ENCODE measurements at regions not wholly inside any gene's neighbourhood (a gene's known extent, or its start where the extent isn't known, plus 50 kb on each side); places are given as distances from the start of the nearest gene placed in this dataset.

DNA sequence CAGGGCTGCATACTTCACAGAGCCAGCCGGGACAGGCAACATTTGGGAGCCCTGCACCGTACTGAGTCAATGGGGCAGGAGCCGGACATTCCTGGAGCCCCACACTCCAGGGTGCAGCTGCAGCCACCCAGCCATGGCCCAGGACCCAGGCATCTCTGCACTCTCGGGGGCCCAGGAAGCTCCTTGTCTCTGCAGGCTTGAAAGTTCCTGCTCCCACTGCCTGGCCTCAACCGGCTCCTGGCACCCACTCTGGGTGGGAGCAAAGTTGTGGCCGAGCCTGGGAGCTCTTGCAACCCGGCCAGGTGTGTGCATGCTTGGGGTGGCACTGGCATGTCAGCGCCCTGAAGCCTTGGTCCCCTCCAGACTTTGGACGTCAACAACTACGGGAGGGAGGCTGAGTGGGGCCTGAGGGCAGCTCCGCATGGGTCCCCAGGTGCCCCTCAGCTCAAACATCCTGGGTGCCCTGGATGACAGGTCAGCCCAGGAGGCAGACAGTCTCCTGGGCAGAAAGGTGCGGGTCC, 833.5 kb upstream of the CADM2 start:
- H3K36me3 Mint-ChIP-seq (ENCODE audit: insufficient read depth in 1 of 3, low read depth in 3 of 3): peaks cover 0 to 2% (median 0%) of the 10 kb centered on the region in 3 experiments; a peak in 1 of 7 replicates
- H3K27ac Mint-ChIP-seq: no peak overlapping the region
- no peaks in the 10 kb centered on the region for H3K79me1 ChIP-seq (ENCODE audit: insufficient read depth, low read depth, low read length, poor library complexity, severe bottlenecking)
- TF ChIP-seq, protein P1, sequence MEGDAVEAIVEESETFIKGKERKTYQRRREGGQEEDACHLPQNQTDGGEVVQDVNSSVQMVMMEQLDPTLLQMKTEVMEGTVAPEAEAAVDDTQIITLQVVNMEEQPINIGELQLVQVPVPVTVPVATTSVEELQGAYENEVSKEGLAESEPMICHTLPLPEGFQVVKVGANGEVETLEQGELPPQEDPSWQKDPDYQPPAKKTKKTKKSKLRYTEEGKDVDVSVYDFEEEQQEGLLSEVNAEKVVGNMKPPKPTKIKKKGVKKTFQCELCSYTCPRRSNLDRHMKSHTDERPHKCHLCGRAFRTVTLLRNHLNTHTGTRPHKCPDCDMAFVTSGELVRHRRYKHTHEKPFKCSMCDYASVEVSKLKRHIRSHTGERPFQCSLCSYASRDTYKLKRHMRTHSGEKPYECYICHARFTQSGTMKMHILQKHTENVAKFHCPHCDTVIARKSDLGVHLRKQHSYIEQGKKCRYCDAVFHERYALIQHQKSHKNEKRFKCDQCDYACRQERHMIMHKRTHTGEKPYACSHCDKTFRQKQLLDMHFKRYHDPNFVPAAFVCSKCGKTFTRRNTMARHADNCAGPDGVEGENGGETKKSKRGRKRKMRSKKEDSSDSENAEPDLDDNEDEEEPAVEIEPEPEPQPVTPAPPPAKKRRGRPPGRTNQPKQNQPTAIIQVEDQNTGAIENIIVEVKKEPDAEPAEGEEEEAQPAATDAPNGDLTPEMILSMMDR (conservative IDR thresholded peaks at IDR 0.05): no peak
- no peak overlapping the region for H4K91ac ChIP-seq (ENCODE audit: insufficient read length, low read depth, low read length)
- no peaks in the 10 kb centered on the region for H3K23me2 ChIP-seq (ENCODE audit: insufficient read length, low read depth, low read length, poor library complexity, severe bottlenecking)
- no peak overlapping the region for H3K56ac ChIP-seq (ENCODE audit: insufficient read length, low read depth, low read length)
- H3K9ac ChIP-seq (ENCODE audit: extremely low read depth, insufficient read length, low read length): no peak overlapping the region
- no peak overlapping the region for H2BK15ac ChIP-seq (ENCODE audit: low read depth, low read length)
- H3K4ac ChIP-seq (ENCODE audit: low read depth, low read length): no peak overlapping the region
- H3K9me3 ChIP-seq (ENCODE audit: control insufficient read depth, low read depth, low read length): no peaks in the 10 kb centered on the region
- no peaks in the 10 kb centered on the region for H3K27me3 ChIP-seq (ENCODE audit: insufficient read depth, low read length)
- no peak overlapping the region for H3K4me3 Mint-ChIP-seq
- H2AK5ac ChIP-seq (ENCODE audit: insufficient read length, low read length): no peak overlapping the region
- H2BK120ac ChIP-seq (ENCODE audit: low read depth, low read length, poor library complexity, severe bottlenecking): no peak overlapping the region
- H2BK20ac ChIP-seq (ENCODE audit: low read depth, low read length, poor library complexity, severe bottlenecking): no peak overlapping the region
- no peaks in the 10 kb centered on the region for H3K27me3 Mint-ChIP-seq (ENCODE audit: low read depth)
- no peak overlapping the region for H3K23ac ChIP-seq (ENCODE audit: insufficient read length, low read depth, low read length)
- H3K27ac ChIP-seq (ENCODE audit: insufficient read length, low read depth, low read length): no peak overlapping the region
- no peaks in the 10 kb centered on the region for H3K4me1 Mint-ChIP-seq
- H4K8ac ChIP-seq (replicated peaks; ENCODE audit: insufficient read length, low read depth, low read length): no peak overlapping the region
- H3K18ac ChIP-seq (ENCODE audit: insufficient read length, low read depth, low read length): no peak overlapping the region
- H3K79me2 ChIP-seq (ENCODE audit: insufficient read depth, low read length): no peaks in the 10 kb centered on the region; the same call in 1 of the 2 replicates
- H2BK12ac ChIP-seq (ENCODE audit: insufficient read length, low read depth, low read length): no peak overlapping the region
- no peak overlapping the region for H4K5ac ChIP-seq (ENCODE audit: insufficient read length, low read depth, low read length)
- H2AFZ ChIP-seq (ENCODE audit: low read length): no peak overlapping the region
- no peak overlapping the region for H3K4me2 ChIP-seq (ENCODE audit: insufficient read depth, insufficient read length, low read length)
- no peak overlapping the region for H3K14ac ChIP-seq (ENCODE audit: insufficient read depth, low read length)
- no peak overlapping the region for H3T11ph ChIP-seq (ENCODE audit: low read length)
- H4K20me1 ChIP-seq (ENCODE audit: control insufficient read depth, insufficient read depth, insufficient read length): no peaks in the 10 kb centered on the region
- H3K9me3 Mint-ChIP-seq: peaks cover 0 to 2% of the 10 kb centered on the region in 2 experiments; a peak in 2 of 5 replicates
- no peak overlapping the region for H2BK5ac ChIP-seq (ENCODE audit: insufficient read length, low read length)
- WGBS (ENCODE audit: extremely low coverage, insufficient read length, low lambda C conversion rate): no CpG with 5 or more reads among the region's 12 CpGs
- no peak for DNase-seq
- no peaks in the 10 kb centered on the region for H3K4me1 ChIP-seq (ENCODE audit: insufficient read depth, low read length)
